K562 (cell line): ENCODE measurements at regions not wholly inside any gene's neighbourhood (a gene's known extent, or its start where the extent isn't known, plus 50 kb on each side); places are given as distances from the start of the nearest gene placed in this dataset.

ENCODE experiments used
- ATAC-seq: fragments of 200-7000 bp; cut with Tn5 transposase; 3 replicates; pipeline ENCODE4 v1.9.1; 2020; ENCODE audit warnings: moderate library complexity
- BruUV-seq: library from RNA; stranded (reverse); fragments of 400-500 nt; replicated peaks from 2 replicates; lab custom pipeline; 2021; lab: Mats Ljungman, UMichigan
- CTCF ChIA-PET: fragments of 300-600 bp; formaldehyde crosslinking; extraction: SDS; loops from one replicate; lab custom pipeline; 2021; ENCODE audit warnings: low intra/inter-chr PET ratio; lab: Yijun Ruan, JAX
- POLR2A ChIA-PET: fragments of 300-600, 350-650 bp; sonication (Branson Sonifier 250); formaldehyde crosslinking; extraction: SDS; loops from one replicate; lab custom pipeline; 2021; ENCODE audit warnings: antibody characterized with exemption, inconsistent platforms; lab: Yijun Ruan, JAX
- DNase-seq, 4 experiments: peaks; one replicate each; pipeline versions ENCODE4 v3.0.0 to v3.0.0-alpha.2; 2011 to 2018; ENCODE audit warnings: low spot score in 3 of 4, mixed read lengths in 3 of 4; ENCODE audit errors: extremely low read depth in 1 of 4
- FAIRE-seq: peaks from 2 replicates; lab custom pipeline; 2011; peaks lifted over from hg19 to GRCh38; lab: Jason Lieb, UNC
- H2AFZ ChIP-seq: 2 replicates; pipeline ENCODE4 v1.6.0; 2011; ENCODE audit warnings: low read depth, low read length, control low read depth, inconsistent platforms
- H3K27ac ChIP-seq: fragments of 200-600 bp; 3 replicates; pipeline ENCODE4 v1.8.0; 2011; ENCODE audit warnings: low read depth, mild to moderate bottlenecking, control low read depth, inconsistent platforms, low read length, moderate library complexity, mixed read lengths; ENCODE audit errors: extremely low read depth
- H3K27me3 ChIP-seq, 2 experiments: fragments of 300-600 bp in 1 of 2; 2 replicates in 1 of 2; 3 replicates in 1 of 2; pipeline versions ENCODE4 v1.6.0 to v1.8.0; 2011; ENCODE audit warnings: inconsistent platforms in 2 of 2, low read length in 2 of 2, mild to moderate bottlenecking in 1 of 2, mixed read lengths in 1 of 2, moderate library complexity in 1 of 2; ENCODE audit not compliant: control insufficient read depth in 2 of 2, insufficient read depth in 2 of 2
- H3K36me3 ChIP-seq: fragments of 300-600 bp; 3 replicates; pipeline ENCODE4 v1.8.0; 2011; ENCODE audit warnings: mild to moderate bottlenecking, low read length, inconsistent platforms; ENCODE audit not compliant: control insufficient read depth, insufficient read depth
- H3K4me1 ChIP-seq, 2 experiments: fragments of 200-600 bp in 1 of 2; replicated peaks in 1 of 2; 2 replicates in 1 of 2; 3 replicates in 1 of 2; pipeline versions ENCODE4 v1.5.1 to v1.8.0; 2011; ENCODE audit warnings: inconsistent platforms in 2 of 2, low read length in 2 of 2, mild to moderate bottlenecking in 1 of 2, mixed read lengths in 1 of 2, moderate library complexity in 1 of 2; ENCODE audit not compliant: control insufficient read depth in 2 of 2, insufficient read depth in 2 of 2
- H3K4me2 ChIP-seq: 2 replicates; pipeline ENCODE4 v1.6.1; 2011; ENCODE audit warnings: low read length, control low read depth, inconsistent platforms, mixed read lengths; ENCODE audit not compliant: insufficient read depth
- H3K4me3 ChIP-seq: fragments of 200-600 bp; sonication (generic), shearing (Covaris generic); 2 replicates; pipeline ENCODE4 v1.5.1; 2016; ENCODE audit warnings: control low read depth, inconsistent platforms
- H3K79me2 ChIP-seq: fragments of 200-600 bp; 3 replicates; pipeline ENCODE4 v1.8.0; 2011; ENCODE audit warnings: low read length, inconsistent platforms; ENCODE audit not compliant: control insufficient read depth, insufficient read depth
- H3K9ac ChIP-seq, 2 experiments: 2 replicates each; pipeline versions ENCODE4 v1.6.0 to v1.6.1; 2011; ENCODE audit warnings: low read depth in 2 of 2, low read length in 2 of 2, control low read depth in 1 of 2, inconsistent platforms in 1 of 2, mild to moderate bottlenecking in 1 of 2, mixed read lengths in 1 of 2; ENCODE audit not compliant: insufficient read depth in 1 of 2
- H3K9me1 ChIP-seq: one replicate; pipeline ENCODE4 v1.6.0; 2011; ENCODE audit warnings: inconsistent platforms, mild to moderate bottlenecking, low read length, moderate library complexity; ENCODE audit not compliant: control insufficient read depth, insufficient read depth
- H3K9me3 ChIP-seq: replicated peaks from 2 replicates; pipeline ENCODE4 v1.5.1; 2011; ENCODE audit warnings: low read depth, low read length, inconsistent platforms; ENCODE audit not compliant: control insufficient read depth, insufficient read depth
- H4K20me1 ChIP-seq: replicated peaks from 2 replicates; pipeline ENCODE4 v1.6.1; 2011; ENCODE audit warnings: low read length, inconsistent platforms, mixed read lengths; ENCODE audit not compliant: control insufficient read depth, insufficient read depth
- DEAF1 ChIP-seq: fragments of 450-650 bp; formaldehyde crosslinking; IDR thresholded peaks from 2 replicates; pipeline ENCODE4 v1.4.0; 2020; ENCODE audit warnings: mild to moderate bottlenecking, moderate library complexity
- EGR1 ChIP-seq: fragments of 450-650 bp; conservative IDR thresholded peaks from 2 replicates; pipeline ENCODE4 v1.6.1; 2017; ENCODE audit warnings: mild to moderate bottlenecking
- KLF16 ChIP-seq: IDR thresholded peaks from 2 replicates; pipeline ENCODE4 v1.6.1; 2016; ENCODE audit warnings: antibody characterized with exemption
- NFIX ChIP-seq: fragments of 250-450 bp; sonication (Bioruptor Pico); IDR thresholded peaks from 2 replicates; pipeline ENCODE4 v1.4.0; 2020; ENCODE audit warnings: low read depth, mild to moderate bottlenecking, moderate library complexity
- NR3C1 ChIP-seq: sonication (generic); formaldehyde crosslinking; IDR thresholded peaks from 2 replicates; pipeline ENCODE4 v1.8.1; 2022; ENCODE audit warnings: missing genetic modification reagents
- RBBP5 ChIP-seq: fragments of 200-600 bp; sonication (generic); IDR thresholded peaks from 2 replicates; pipeline ENCODE4 v1.6.1; 2012; ENCODE audit warnings: borderline replicate concordance, mild to moderate bottlenecking, low read length, control low read depth, inconsistent platforms; ENCODE audit not compliant: insufficient read depth, poor library complexity, severe bottlenecking
- SP1 ChIP-seq: sonication (generic); formaldehyde crosslinking; IDR thresholded peaks from 2 replicates; pipeline ENCODE4 v1.8.1; 2022; ENCODE audit warnings: mild to moderate bottlenecking, missing genetic modification reagents
- THAP7 ChIP-seq: fragments of 250-450 bp; sonication (Bioruptor Pico); IDR thresholded peaks from 2 replicates; pipeline ENCODE4 v1.5.0; 2021
- UBTF ChIP-seq, 2 experiments: IDR thresholded peaks; 2 replicates each; pipeline ENCODE4 v1.6.1; 2012; ENCODE audit warnings: improper control_type of control experiment in 2 of 2, low read depth in 2 of 2, low read length in 2 of 2, borderline replicate concordance in 1 of 2
- ZNF398 ChIP-seq: fragments of 250-450 bp; sonication (Bioruptor Pico); IDR thresholded peaks from 2 replicates; pipeline ENCODE4 v1.8.0; 2021; ENCODE audit warnings: moderate library complexity, mild to moderate bottlenecking, inconsistent platforms
- WGBS: fragments of 100-300 bp; shearing (Covaris generic); methylation state at CpG from one replicate; pipeline ENCODE4 v1.1.6; 2016; ENCODE audit warnings: low coverage, mixed read lengths; ENCODE audit not compliant: insufficient coverage; ENCODE audit errors: missing lambda C conversion rate; 5-methylcytosine and 5-hydroxymethylcytosine counted together
- in situ Hi-C: fragments of 300-500 bp; cut with MboI; formaldehyde crosslinking; loops from 4 replicates; pipeline ENCODE4 v1.15.0; 2018; ENCODE audit warnings: inconsistent platforms, mixed read lengths
- intact Hi-C: fragments of 100-400 bp; cut with micrococcal nuclease; formaldehyde crosslinking; loops from 2 replicates; pipeline ENCODE4 v1.14.2; 2022

GRCh38 chr9:129487658-129488483 is 133.0 kb downstream of the C9orf50 start (continued):
- TF ChIP-seq THAP7 (CRISPR knock-in tag) (no peak), ZNF398 (CRISPR knock-in tag) (peak; percentile 58; the same call in 1 of the 2 replicates), NFIX (no peak), KLF16 (no peak)

- Histone ChIP-seq H3K4me2 (0 out of 2 replicates have a peak overlapping the region, but pooled peaks have one; percentile 93), H3K9me3 (no peaks in the 10 kb centered on the region), H3K36me3 (peaks cover 18% of the 10 kb centered on the region; the same call in 2 of the 3 replicates), H2AFZ (peak overlapping the region; percentile 84), H3K79me2 (peaks cover 35% of the 10 kb centered on the region), H3K4me3 (no peak overlapping the region), H3K9ac (peak overlapping the region; percentile 92 to 100), H3K9me1 (no peaks in the 10 kb centered on the region), H3K4me1 (peaks cover 65 to 81% of the 10 kb centered on the region in 2 experiments), H3K27me3 (no peaks in the 10 kb centered on the region), H4K20me1 (no peaks in the 10 kb centered on the region), H3K27ac (peak overlapping the region; percentile 100)
- 62% methylated on average over 9 of the region's 13 CpGs for WGBS
- DNase-seq (peak in 1 of 4 experiments; percentile 38), ATAC-seq (no peak), FAIRE-seq (peak; percentile 26)
- POLR2A ChIA-PET: interaction anchor here (0.6 to 1.5 kb wide), 3 partner anchors 9 to 1268 kb away, joined by 3 to 4 read pairs (median 3); no protein-coding TSS in a partner anchor
- BruUV-seq: no TSS peak
- CTCF ChIA-PET: no interaction called here
- in situ Hi-C loops (loop anchor here (5.0 to 10.0 kb wide), 2 partner anchors 80 to 312 kb away; partner anchors contain the start of gene IER5L), intact Hi-C loops (loop anchor here (5.0 kb wide), 2 partner anchors 100 to 120 kb away; no protein-coding TSS in a partner anchor)
- peak; percentile 7 for TF ChIP-seq RBBP5
- TF ChIP-seq SP1 (CRISPR knock-in tag): 0 out of 2 replicates have a peak, but pooled peaks have one; percentile 11
- peak; percentile 63 for TF ChIP-seq EGR1
- 0 out of 2 replicates have a peak, but pooled peaks have one; percentile 6 for TF ChIP-seq DEAF1 (CRISPR knock-in tag)
- TF ChIP-seq UBTF (IDR thresholded peaks at IDR 0.05; ENCODE audit: borderline replicate concordance in 1 of 2, low read depth in 2 of 2, low read length in 2 of 2): peak in 1 of 2 experiments; percentile 60; a peak in 1 of 4 replicates
- no peak for TF ChIP-seq NR3C1 (CRISPR knock-in tag)
These were observed 133.9 kb downstream of the C9orf50 start for GRCh38 chr9:129486756-129487657.
